HepG2 (cell line): ENCODE measurements at regions not wholly inside any gene's neighbourhood (a gene's known extent, or its start where the extent isn't known, plus 50 kb on each side); places are given as distances from the start of the nearest gene placed in this dataset.

Experiments
- ATAC-seq: fragments of 200-7000 bp; cut with Tn5 transposase; 3 replicates; pipeline ENCODE4 v1.9.1; 2020; ENCODE audit warnings: mild to moderate bottlenecking, moderate library complexity
- BruUV-seq: library from RNA; stranded (reverse); fragments of 400-500 nt; replicated peaks from 2 replicates; lab custom pipeline; 2021; lab: Mats Ljungman, UMichigan
- CTCF ChIA-PET: fragments of 300-600 bp; formaldehyde crosslinking; extraction: SDS; loops from one replicate; lab custom pipeline; 2021; ENCODE audit warnings: low total read pairs, inconsistent platforms, low intra/inter-chr PET ratio; lab: Yijun Ruan, JAX
- POLR2A ChIA-PET: fragments of 350-600 bp; sonication (Branson Sonifier 250); formaldehyde crosslinking; loops from one replicate; lab custom pipeline; 2020; ENCODE audit warnings: antibody characterized with exemption, inconsistent platforms; lab: Yijun Ruan, JAX
- DNase-seq: peaks from one replicate; pipeline ENCODE4 v3.0.0-alpha.2; 2015; ENCODE audit warnings: low spot score
- FAIRE-seq: peaks from 3 replicates; lab custom pipeline; 2011; peaks lifted over from hg19 to GRCh38; lab: Jason Lieb, UNC
- H2AFZ ChIP-seq: one replicate; pipeline ENCODE4 v1.6.1; 2011; ENCODE audit warnings: low read length, inconsistent platforms
- H3K27ac ChIP-seq: fragments of 300-600 bp; 3 replicates; pipeline ENCODE4 v1.8.0; 2011; ENCODE audit warnings: mixed run types, mild to moderate bottlenecking, mixed read lengths, low read length, inconsistent platforms; ENCODE audit not compliant: insufficient read depth; ENCODE audit errors: extremely low read length
- H3K27me3 ChIP-seq, 2 experiments: fragments of 200-600 bp in 1 of 2; 2 replicates in 1 of 2; 3 replicates in 1 of 2; pipeline versions ENCODE4 v1.6.0 to v1.8.0; 2011; ENCODE audit warnings: low read length in 2 of 2, mild to moderate bottlenecking in 2 of 2, moderate library complexity in 2 of 2, inconsistent platforms in 1 of 2; ENCODE audit not compliant: insufficient read depth in 2 of 2, control insufficient read depth in 1 of 2
- H3K36me3 ChIP-seq, 2 experiments: fragments of 200-600 bp in 1 of 2; replicated peaks in 1 of 2; 2 replicates in 1 of 2; 3 replicates in 1 of 2; pipeline versions ENCODE4 v1.5.1 to v1.8.0; 2011; ENCODE audit warnings: low read length in 2 of 2, inconsistent platforms in 1 of 2; ENCODE audit not compliant: insufficient read depth in 2 of 2, control insufficient read depth in 1 of 2
- H3K4me1 ChIP-seq: 2 replicates; pipeline ENCODE4 v1.5.1; 2012; ENCODE audit warnings: low read length, inconsistent platforms; ENCODE audit not compliant: insufficient read depth
- H3K4me2 ChIP-seq: 2 replicates; pipeline ENCODE4 v1.6.0; 2011; ENCODE audit warnings: low read depth, low read length, inconsistent platforms
- H3K4me3 ChIP-seq, 3 experiments: fragments of 200-600 bp in 1 of 3; sonication (generic), shearing (Covaris generic) in 1 of 3; replicated peaks in 1 of 3; 2 replicates each; pipeline ENCODE4 v1.5.1; 2011 to 2016; ENCODE audit warnings: low read length in 3 of 3, inconsistent platforms in 2 of 3, low read depth in 2 of 3, mild to moderate bottlenecking in 2 of 3, control low read depth in 1 of 3, mixed read lengths in 1 of 3; ENCODE audit not compliant: insufficient read depth in 1 of 3
- H3K79me2 ChIP-seq: one replicate; pipeline ENCODE4 v1.6.1; 2011; ENCODE audit warnings: low read length, inconsistent platforms; ENCODE audit not compliant: insufficient read depth
- H3K9ac ChIP-seq: 2 replicates; pipeline ENCODE4 v1.6.0; 2011; ENCODE audit warnings: mild to moderate bottlenecking, low read depth, low read length, inconsistent platforms; ENCODE audit not compliant: insufficient read depth
- H3K9me3 ChIP-seq: 2 replicates; pipeline ENCODE4 v1.5.1; 2012; ENCODE audit warnings: mild to moderate bottlenecking, low read length
- H4K20me1 ChIP-seq: 2 replicates; pipeline ENCODE4 v1.6.0; 2011; ENCODE audit warnings: inconsistent platforms, mild to moderate bottlenecking, low read length, moderate library complexity; ENCODE audit not compliant: insufficient read depth
- FOXM1 ChIP-seq: sonication (generic); formaldehyde crosslinking; IDR thresholded peaks from 2 replicates; pipeline ENCODE4 v1.5.0; 2020; ENCODE audit warnings: missing genetic modification reagents
- KLF16 ChIP-seq, 2 experiments: sonication (generic) in 1 of 2; formaldehyde crosslinking in 1 of 2; IDR thresholded peaks; 2 replicates each; pipeline versions ENCODE4 v1.6.1 to v1.8.0; 2016 to 2023; ENCODE audit warnings: missing genetic modification reagents in 2 of 2, missing compliant biosample characterization in 1 of 2
- MBD4 ChIP-seq: IDR thresholded peaks from 2 replicates; pipeline ENCODE4 v1.6.1; 2012; ENCODE audit warnings: low read length, inconsistent platforms, borderline replicate concordance
- MEF2D ChIP-seq: sonication (generic); formaldehyde crosslinking; IDR thresholded peaks from 2 replicates; pipeline ENCODE4 v1.5.1; 2020; ENCODE audit warnings: mild to moderate bottlenecking, missing genetic modification reagents
- NCOA1 ChIP-seq: sonication (generic); formaldehyde crosslinking; IDR thresholded peaks from 2 replicates; pipeline ENCODE4 v1.9.0; 2021; ENCODE audit warnings: missing genetic modification reagents
- NCOA5 ChIP-seq: sonication (generic); formaldehyde crosslinking; IDR thresholded peaks from 2 replicates; pipeline ENCODE4 v1.4.0; 2020; ENCODE audit warnings: missing genetic modification reagents
- NFKB2 ChIP-seq: sonication (generic); formaldehyde crosslinking; IDR thresholded peaks from 2 replicates; pipeline ENCODE4 v1.4.0; 2020; ENCODE audit warnings: missing genetic modification reagents, borderline replicate concordance
- RCOR2 ChIP-seq: IDR thresholded peaks from 2 replicates; pipeline ENCODE4 v1.6.1; 2016; ENCODE audit warnings: missing biosample characterization, missing genetic modification reagents
- SPEN ChIP-seq: sonication (generic); formaldehyde crosslinking; IDR thresholded peaks from 2 replicates; pipeline ENCODE4 v1.5.1; 2020; ENCODE audit warnings: low read depth, mild to moderate bottlenecking, missing genetic modification reagents
- STAG1 ChIP-seq: sonication (generic); formaldehyde crosslinking; IDR thresholded peaks from 2 replicates; pipeline ENCODE4 v1.4.0; 2020; ENCODE audit warnings: missing genetic modification reagents
- THYN1 ChIP-seq: sonication (generic); formaldehyde crosslinking; IDR thresholded peaks from 2 replicates; pipeline ENCODE4 v1.8.1; 2023; ENCODE audit warnings: low read depth, mild to moderate bottlenecking, moderate library complexity, missing genetic modification reagents, borderline replicate concordance
- ZBTB42 ChIP-seq: sonication (generic); formaldehyde crosslinking; IDR thresholded peaks from 2 replicates; pipeline ENCODE4 v1.5.0; 2020; ENCODE audit warnings: mild to moderate bottlenecking, missing genetic modification reagents
- ZNF430 ChIP-seq: sonication (generic); formaldehyde crosslinking; IDR thresholded peaks from 2 replicates; pipeline ENCODE4 v1.9.0; 2021; ENCODE audit warnings: mild to moderate bottlenecking, missing genetic modification reagents
- ZNF841 ChIP-seq: sonication (generic); formaldehyde crosslinking; IDR thresholded peaks from 2 replicates; pipeline ENCODE4 v1.8.1; 2023; ENCODE audit warnings: missing genetic modification reagents, borderline replicate concordance
- ZNF850 ChIP-seq: sonication (generic); formaldehyde crosslinking; conservative IDR thresholded peaks from 2 replicates; pipeline ENCODE4 v1.9.0; 2021; ENCODE audit warnings: mild to moderate bottlenecking, missing genetic modification reagents
- WGBS: methylation state at CpG from one replicate; pipeline ENCODE4 v1.1.6; 2017; ENCODE audit warnings: low lambda C conversion rate; 5-methylcytosine and 5-hydroxymethylcytosine counted together
- in situ Hi-C: cut with HindIII; loops from 2 replicates; pipeline ENCODE4 v1.10.0; 2017; ENCODE audit warnings: low pct_unique_long_range_greater_than_20kb; ENCODE audit not compliant: extremely low pct_ligation_motif_present
- intact Hi-C: fragments of 100-400 bp; cut with micrococcal nuclease; formaldehyde crosslinking; loops from one replicate; pipeline ENCODE4 v1.10.0; 2022; ENCODE audit not compliant: unreplicated experiment
- TF ChIP-seq, protein P1 (sequence below): sonication (generic); formaldehyde crosslinking; IDR thresholded peaks from 2 replicates; pipeline ENCODE4 v1.9.0; 2022; ENCODE audit warnings: low read depth, missing genetic modification reagents

DNA sequence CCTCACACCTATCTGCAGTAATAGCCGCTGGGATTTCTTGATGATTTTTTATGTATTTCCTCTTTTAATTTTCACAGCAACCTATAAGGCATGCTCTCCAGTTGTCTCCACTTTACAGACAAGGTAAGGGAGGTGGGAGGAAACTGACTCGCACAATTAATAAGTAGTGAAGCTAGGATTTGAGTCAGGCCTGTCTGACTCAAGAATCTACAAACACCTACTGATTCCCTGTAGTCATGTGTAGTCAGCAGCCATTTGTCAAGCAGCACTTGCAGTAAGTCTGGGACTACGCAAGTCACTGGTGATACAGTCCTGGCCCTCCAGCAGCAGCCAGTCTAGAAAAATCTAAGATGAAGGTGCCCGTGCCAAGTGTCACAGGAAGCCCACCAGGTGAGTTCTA is 193.6 kb upstream of the PKDCC start:
- in situ Hi-C loops = loop anchor here (25.0 kb wide), 3 partner anchors 333 to 808 kb away; partner anchors contain the start of gene COX7A2L
- no peak for TF ChIP-seq STAG1
- no peak for TF ChIP-seq ZNF430 (CRISPR knock-in tag)
- TF ChIP-seq RCOR2 (CRISPR knock-in tag) = no peak
- no peak for TF ChIP-seq THYN1
- TF ChIP-seq, protein P1, sequence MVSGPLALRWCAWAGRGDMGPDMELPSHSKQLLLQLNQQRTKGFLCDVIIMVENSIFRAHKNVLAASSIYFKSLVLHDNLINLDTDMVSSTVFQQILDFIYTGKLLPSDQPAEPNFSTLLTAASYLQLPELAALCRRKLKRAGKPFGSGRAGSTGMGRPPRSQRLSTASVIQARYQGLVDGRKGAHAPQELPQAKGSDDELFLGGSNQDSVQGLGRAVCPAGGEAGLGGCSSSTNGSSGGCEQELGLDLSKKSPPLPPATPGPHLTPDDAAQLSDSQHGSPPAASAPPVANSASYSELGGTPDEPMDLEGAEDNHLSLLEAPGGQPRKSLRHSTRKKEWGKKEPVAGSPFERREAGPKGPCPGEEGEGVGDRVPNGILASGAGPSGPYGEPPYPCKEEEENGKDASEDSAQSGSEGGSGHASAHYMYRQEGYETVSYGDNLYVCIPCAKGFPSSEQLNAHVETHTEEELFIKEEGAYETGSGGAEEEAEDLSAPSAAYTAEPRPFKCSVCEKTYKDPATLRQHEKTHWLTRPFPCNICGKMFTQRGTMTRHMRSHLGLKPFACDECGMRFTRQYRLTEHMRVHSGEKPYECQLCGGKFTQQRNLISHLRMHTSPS (CRISPR knock-in tag) = no peak
- TF ChIP-seq SPEN (CRISPR knock-in tag) = no peak
- no peak for TF ChIP-seq NFKB2 (CRISPR knock-in tag)
- no peak for TF ChIP-seq MEF2D (CRISPR knock-in tag)
- no peak for TF ChIP-seq ZNF841 (CRISPR knock-in tag)
- TF ChIP-seq KLF16 (CRISPR knock-in tag; IDR thresholded peaks at IDR 0.05) = no peak
- TF ChIP-seq ZNF850 = no peak
- no peak for TF ChIP-seq MBD4
- TF ChIP-seq NCOA1 (CRISPR knock-in tag) = no peak
- TF ChIP-seq ZBTB42 (CRISPR knock-in tag) = no peak
- no peak for TF ChIP-seq NCOA5 (CRISPR knock-in tag)
- TF ChIP-seq FOXM1 = no peak
- intact Hi-C loops = loop anchor here (5.0 kb wide), 2 partner anchors 343 to 808 kb away; no protein-coding TSS in a partner anchor
- no peak overlapping the region for H3K9ac ChIP-seq
- H3K4me1 ChIP-seq = peaks cover 17% of the 10 kb centered on the region
- H3K4me2 ChIP-seq = no peak overlapping the region
- H2AFZ ChIP-seq = no peak overlapping the region
- no peak for FAIRE-seq
- WGBS = 28% methylated on average over 4 of the region's 4 CpGs
- no peaks in the 10 kb centered on the region for H4K20me1 ChIP-seq
- no peak for ATAC-seq
- ChIA-PET CTCF (interaction anchor here (1.5 to 5.3 kb wide), 4 partner anchors 13 to 233 kb away, joined by 4 to 87 read pairs (median 10); no protein-coding TSS in a partner anchor), POLR2A (interaction anchor here (1.0 kb wide), 1 partner anchor 27 kb away, joined by 3 read pairs; no protein-coding TSS in a partner anchor)
- no peak overlapping the region for H3K4me3 ChIP-seq
- no peaks in the 10 kb centered on the region for H3K9me3 ChIP-seq
- no peak overlapping the region for H3K27ac ChIP-seq
- DNase-seq = no peak
- no peaks in the 10 kb centered on the region for H3K79me2 ChIP-seq
- no TSS peak for BruUV-seq
- H3K27me3 ChIP-seq = 0 out of 5 replicates have a peak, but pooled peaks cover 0 to 6% of the 10 kb centered on the region in 2 experiments
- no peaks in the 10 kb centered on the region for H3K36me3 ChIP-seq
